H9 (cell line): ENCODE measurements at regions not wholly inside any gene's neighbourhood (a gene's known extent, or its start where the extent isn't known, plus 50 kb on each side); places are given as distances from the start of the nearest gene placed in this dataset.

Experiments used
- DNase-seq: peaks from one replicate; pipeline ENCODE4 v3.0.0-alpha.2; 2017
- H2AFZ ChIP-seq: one replicate; pipeline ENCODE4 v1.6.1; 2013; ENCODE audit warnings: mild to moderate bottlenecking, low read length, control low read depth, moderate library complexity
- H2AK5ac ChIP-seq: 2 replicates; pipeline ENCODE4 v1.6.1; 2013; ENCODE audit warnings: low read length, control low read depth, mixed read lengths; ENCODE audit not compliant: insufficient read length
- H2BK120ac ChIP-seq: one replicate; pipeline ENCODE4 v1.6.1; 2013; ENCODE audit warnings: low read depth, mild to moderate bottlenecking, low read length, control low read depth, inconsistent platforms; ENCODE audit not compliant: poor library complexity, severe bottlenecking
- H2BK12ac ChIP-seq: 2 replicates; pipeline ENCODE4 v1.6.1; 2013; ENCODE audit warnings: low read length, control low read depth, mixed read lengths, low read depth; ENCODE audit not compliant: insufficient read length
- H2BK15ac ChIP-seq: 2 replicates; pipeline ENCODE4 v1.6.1; 2013; ENCODE audit warnings: low read depth, low read length, control low read depth
- H2BK20ac ChIP-seq: one replicate; pipeline ENCODE4 v1.6.1; 2013; ENCODE audit warnings: low read depth, mild to moderate bottlenecking, low read length, control low read depth, inconsistent platforms; ENCODE audit not compliant: poor library complexity, severe bottlenecking
- H2BK5ac ChIP-seq: 2 replicates; pipeline ENCODE4 v1.6.1; 2013; ENCODE audit warnings: low read length, control low read depth, mixed read lengths; ENCODE audit not compliant: insufficient read length
- H3K14ac ChIP-seq: 2 replicates; pipeline ENCODE4 v1.6.1; 2013; ENCODE audit warnings: low read length, control low read depth; ENCODE audit not compliant: insufficient read depth
- H3K18ac ChIP-seq: 2 replicates; pipeline ENCODE4 v1.6.1; 2013; ENCODE audit warnings: low read depth, mild to moderate bottlenecking, mixed read lengths, low read length, control low read depth; ENCODE audit not compliant: insufficient read length
- H3K23ac ChIP-seq: 2 replicates; pipeline ENCODE4 v1.6.1; 2013; ENCODE audit warnings: low read length, control low read depth, mixed read lengths, low read depth; ENCODE audit not compliant: insufficient read length
- H3K23me2 ChIP-seq: 2 replicates; pipeline ENCODE4 v1.6.1; 2013; ENCODE audit warnings: low read depth, mild to moderate bottlenecking, mixed read lengths, low read length, control low read depth; ENCODE audit not compliant: insufficient read length, poor library complexity, severe bottlenecking
- H3K27ac ChIP-seq: 2 replicates; pipeline ENCODE4 v1.5.1; 2013; ENCODE audit warnings: low read length, control low read depth, mixed read lengths, low read depth; ENCODE audit not compliant: insufficient read length
- H3K27me3 ChIP-seq: 2 replicates; pipeline ENCODE4 v1.6.1; 2013; ENCODE audit warnings: low read length, control low read depth, inconsistent platforms; ENCODE audit not compliant: insufficient read depth
- H3K4ac ChIP-seq: 2 replicates; pipeline ENCODE4 v1.6.1; 2013; ENCODE audit warnings: low read depth, mild to moderate bottlenecking, control low read depth, inconsistent platforms, low read length, moderate library complexity
- H3K4me1 ChIP-seq: 2 replicates; pipeline ENCODE4 v1.6.1; 2013; ENCODE audit warnings: low read length, control low read depth, inconsistent platforms; ENCODE audit not compliant: insufficient read depth
- H3K4me2 ChIP-seq: 2 replicates; pipeline ENCODE4 v1.6.1; 2013; ENCODE audit warnings: low read length, control low read depth, mixed read lengths; ENCODE audit not compliant: insufficient read length, insufficient read depth
- H3K56ac ChIP-seq: 2 replicates; pipeline ENCODE4 v1.6.1; 2013; ENCODE audit warnings: low read depth, mild to moderate bottlenecking, mixed read lengths, low read length, control low read depth; ENCODE audit not compliant: insufficient read length
- H3K79me1 ChIP-seq: 2 replicates; pipeline ENCODE4 v1.6.1; 2013; ENCODE audit warnings: low read depth, mild to moderate bottlenecking, moderate library complexity, low read length, control low read depth, inconsistent platforms; ENCODE audit not compliant: insufficient read depth, poor library complexity, severe bottlenecking
- H3K79me2 ChIP-seq: 2 replicates; pipeline ENCODE4 v1.6.1; 2013; ENCODE audit warnings: low read length, control low read depth, inconsistent platforms; ENCODE audit not compliant: insufficient read depth
- H3K9ac ChIP-seq: 2 replicates; pipeline ENCODE4 v1.6.1; 2013; ENCODE audit warnings: low read length, control low read depth, mixed read lengths; ENCODE audit not compliant: insufficient read length; ENCODE audit errors: extremely low read depth
- H3K9me3 ChIP-seq: one replicate; pipeline ENCODE4 v1.6.1; 2013; ENCODE audit warnings: low read depth, low read length, inconsistent platforms; ENCODE audit not compliant: control insufficient read depth
- H3T11ph ChIP-seq: one replicate; pipeline ENCODE4 v1.6.1; 2013; ENCODE audit warnings: mild to moderate bottlenecking, low read length, control low read depth, inconsistent platforms
- H4K20me1 ChIP-seq: one replicate; pipeline ENCODE4 v1.6.1; 2013; ENCODE audit not compliant: control insufficient read depth, insufficient read length, insufficient read depth
- H4K5ac ChIP-seq: 2 replicates; pipeline ENCODE4 v1.6.1; 2013; ENCODE audit warnings: low read depth, mild to moderate bottlenecking, mixed read lengths, low read length, control low read depth; ENCODE audit not compliant: insufficient read length
- H4K8ac ChIP-seq: replicated peaks from 2 replicates; pipeline ENCODE4 v1.6.1; 2013; ENCODE audit warnings: low read length, control low read depth, mixed read lengths, low read depth; ENCODE audit not compliant: insufficient read length
- H4K91ac ChIP-seq: 2 replicates; pipeline ENCODE4 v1.6.1; 2013; ENCODE audit warnings: low read depth, mild to moderate bottlenecking, moderate library complexity, mixed read lengths, low read length, control low read depth; ENCODE audit not compliant: insufficient read length
- H3K27ac Mint-ChIP-seq, 3 experiments: 2 replicates in 2 of 3; 3 replicates in 1 of 3; pipeline ENCODE4 v1.8.0; 2020 to 2021; ENCODE audit warnings: mixed read lengths in 3 of 3, mild to moderate bottlenecking in 1 of 3, moderate library complexity in 1 of 3
- H3K27me3 Mint-ChIP-seq: 2 replicates; pipeline ENCODE4 v1.8.0; 2021; ENCODE audit warnings: low read depth, mild to moderate bottlenecking, moderate library complexity, mixed read lengths
- H3K36me3 Mint-ChIP-seq, 3 experiments: 2 replicates in 2 of 3; 3 replicates in 1 of 3; pipeline ENCODE4 v1.8.0; 2020 to 2021; ENCODE audit warnings: low read depth in 3 of 3, mixed read lengths in 3 of 3; ENCODE audit not compliant: insufficient read depth in 1 of 3
- H3K4me1 Mint-ChIP-seq, 2 experiments: 2 replicates each; pipeline ENCODE4 v1.8.0; 2020; ENCODE audit warnings: mixed read lengths in 2 of 2
- H3K4me3 Mint-ChIP-seq, 2 experiments: 2 replicates in 1 of 2; 3 replicates in 1 of 2; pipeline ENCODE4 v1.8.0; 2020 to 2021; ENCODE audit warnings: mild to moderate bottlenecking in 2 of 2, mixed read lengths in 2 of 2, moderate library complexity in 1 of 2
- H3K9me3 Mint-ChIP-seq, 2 experiments: 2 replicates in 1 of 2; 3 replicates in 1 of 2; pipeline ENCODE4 v1.8.0; 2020; ENCODE audit warnings: mild to moderate bottlenecking in 2 of 2, mixed read lengths in 2 of 2, moderate library complexity in 1 of 2
- CTCF ChIP-seq: fragments of 200-600 bp; sonication (generic); conservative IDR thresholded peaks from 3 replicates; pipeline ENCODE4 v1.8.0; 2021; ENCODE audit warnings: antibody characterized with exemption, mild to moderate bottlenecking
- WGBS: extraction: QIAGEN DNeasy Blood & Tissue Kit; methylation state at CpG from one replicate; pipeline ENCODE4 v1.1.7; 2013; ENCODE audit warnings: missing lambda C conversion rate, low lambda C conversion rate, mixed read lengths; ENCODE audit not compliant: insufficient read length; ENCODE audit errors: extremely low coverage; 5-methylcytosine and 5-hydroxymethylcytosine counted together

GRCh38 chr13:55563267-55563666 lies 1577.5 kb upstream of the PRR20A start:
- Histone ChIP-seq H2BK20ac (no peak overlapping the region), H3K4ac (no peak overlapping the region), H3K9ac (no peak overlapping the region), H2BK5ac (no peak overlapping the region), H3K9me3 (no peaks in the 10 kb centered on the region), H4K20me1 (no peaks in the 10 kb centered on the region), H3K56ac (no peak overlapping the region), H3K27me3 (no peaks in the 10 kb centered on the region), H4K91ac (no peak overlapping the region), H3K79me1 (no peaks in the 10 kb centered on the region), H2AFZ (no peak overlapping the region), H3K4me1 (no peaks in the 10 kb centered on the region), H2BK12ac (no peak overlapping the region), H3K23me2 (no peaks in the 10 kb centered on the region), H4K8ac (no peak overlapping the region), H3K14ac (no peak overlapping the region), H3K79me2 (no peaks in the 10 kb centered on the region), H3K18ac (no peak overlapping the region), H3K4me2 (no peak overlapping the region), H3T11ph (no peak overlapping the region), H2BK120ac (no peak overlapping the region), H2AK5ac (no peak overlapping the region), H4K5ac (no peak overlapping the region), H3K27ac (no peak overlapping the region), H2BK15ac (no peak overlapping the region), H3K23ac (no peak overlapping the region)
- H3K27ac Mint-ChIP-seq = peak overlapping the region in 1 of 3 experiments; percentile 26; a peak in 1 of 7 replicates
- TF ChIP-seq CTCF = no peak
- H3K4me3 Mint-ChIP-seq = no peak overlapping the region
- WGBS = no CpG with 5 or more reads among the region's 2 CpGs
- H3K9me3 Mint-ChIP-seq = no peaks in the 10 kb centered on the region
- no peaks in the 10 kb centered on the region for H3K27me3 Mint-ChIP-seq
- no peaks in the 10 kb centered on the region; a peak in 1 of 7 replicates for H3K36me3 Mint-ChIP-seq
- no peak for DNase-seq
- peaks cover 24 to 27% of the 10 kb centered on the region in 2 experiments for H3K4me1 Mint-ChIP-seq
